ENCODE measurements at regions not wholly inside any gene's neighbourhood (a gene's known extent, or its start where the extent isn't known, plus 50 kb on each side); places are given as distances from the start of the nearest gene placed in this dataset.
"Not testable (repeated sequence)": the region's sequence is repeated elsewhere in the genome, so short reads cannot be mapped to it uniquely, and the experiment has no call there.

- DNase-seq: no peak
Observed at GRCh38 chr6:50993941-50994720, 175.5 kb downstream of the TFAP2B start.

- DNase-seq: no peak
Observed at GRCh38 chr6:50995036-50995435, 176.4 kb downstream of the TFAP2B start.

- no peak for DNase-seq
Observed at GRCh38 chr6:50998905-50999304, 180.2 kb downstream of the TFAP2B start.

GRCh38 chr6:51001399-51001798, 182.7 kb downstream of the TFAP2B start:
- no peak for DNase-seq

DNA sequence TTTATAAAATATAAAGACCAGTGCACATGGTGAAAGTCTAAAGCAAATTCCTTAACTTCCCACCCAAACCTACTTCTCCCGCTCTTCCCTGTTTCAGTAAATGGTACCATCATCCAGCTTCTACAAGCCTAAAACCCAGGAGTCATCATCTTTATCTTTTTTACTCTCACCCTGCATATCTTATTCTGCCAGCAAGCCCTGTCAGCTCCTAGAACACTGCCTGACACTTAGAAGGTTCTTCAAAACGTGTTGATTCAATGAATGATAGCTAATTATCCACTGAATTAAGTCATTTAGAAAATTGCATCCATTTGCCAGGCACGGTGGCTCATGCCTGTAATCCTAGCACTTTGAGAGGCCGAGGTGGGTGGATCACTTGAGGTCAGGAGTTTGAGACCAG, 185.7 kb downstream of the TFAP2B start:
- DNase-seq: no peak

GRCh38 chr6:51005779-51006178, 187.1 kb downstream of the TFAP2B start:
- DNase-seq: no peak

- no peak for DNase-seq
Observed at GRCh38 chr6:51007237-51007636, 188.6 kb downstream of the TFAP2B start.

GRCh38 chr6:51008693-51009092, 190.0 kb downstream of the TFAP2B start:
- not testable (repeated sequence) for DNase-seq

DNA sequence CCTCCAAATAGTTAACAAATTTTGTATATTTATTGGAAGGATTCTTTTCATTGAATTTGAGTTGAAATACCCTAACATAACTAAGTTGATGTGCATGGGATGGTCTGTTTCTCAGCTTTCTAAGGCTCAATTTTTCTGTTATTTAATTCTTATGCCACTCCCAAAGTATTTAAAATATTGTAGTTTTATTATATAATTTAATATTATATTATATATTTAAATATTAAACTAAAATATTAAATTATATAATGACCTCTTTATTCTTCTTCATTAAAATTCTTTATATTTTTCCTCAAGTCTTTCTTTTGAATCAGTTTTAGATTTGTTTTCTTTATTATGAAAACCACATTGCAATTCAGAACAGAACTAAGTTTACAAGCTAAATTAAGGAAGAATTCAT, 194.7 kb downstream of the TFAP2B start:
- DNase-seq: no peak

DNA sequence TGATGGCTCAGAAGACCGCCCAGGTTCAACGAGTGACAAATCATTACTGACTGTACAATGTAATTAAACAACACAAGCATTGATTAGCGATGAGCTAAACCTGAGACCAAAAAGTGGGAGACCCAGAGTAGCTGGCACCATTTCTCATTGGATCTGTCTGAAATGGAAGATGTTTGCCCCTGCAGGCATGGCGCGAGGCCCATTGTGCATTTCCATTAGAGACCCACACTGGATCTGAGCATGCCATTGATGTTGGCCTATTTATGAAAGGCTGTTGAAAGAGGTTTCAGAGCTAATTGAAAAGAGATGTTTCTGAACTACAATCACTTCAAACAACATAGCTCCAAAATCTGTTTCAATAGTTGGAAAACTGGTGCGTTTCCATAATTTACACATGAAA, 196.7 kb downstream of the TFAP2B start:
- DNase-seq: no peak

DNA sequence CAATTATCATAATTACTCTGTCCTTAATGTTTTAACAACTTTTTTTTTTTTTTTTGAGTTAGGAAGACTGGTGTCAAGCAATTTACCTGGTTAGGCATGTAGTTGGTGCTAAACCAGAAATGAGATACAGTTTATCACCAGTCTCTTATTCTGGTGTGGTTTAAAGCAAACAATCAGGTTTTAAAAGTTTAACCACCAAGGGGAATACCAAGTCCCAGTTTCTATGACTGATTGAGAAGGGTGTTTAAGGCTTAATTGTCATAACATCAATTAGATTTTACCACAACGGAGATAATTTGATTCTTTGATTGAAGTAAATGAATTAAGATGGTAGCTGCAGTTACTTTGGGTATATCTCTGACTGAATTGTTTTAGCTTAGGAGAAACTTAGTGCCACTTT, 197.8 kb downstream of the TFAP2B start:
- no peak for DNase-seq

GRCh38 chr6:51019806-51020205, 201.1 kb downstream of the TFAP2B start:
- no peak for DNase-seq

- no peak for DNase-seq
Observed at GRCh38 chr6:51021171-51021570, 202.5 kb downstream of the TFAP2B start.

- DNase-seq: no peak
Observed at GRCh38 chr6:51024126-51024525, 205.5 kb downstream of the TFAP2B start.

- no peak for DNase-seq
Observed at GRCh38 chr6:51025082-51025777, 206.6 kb downstream of the TFAP2B start.

DNA sequence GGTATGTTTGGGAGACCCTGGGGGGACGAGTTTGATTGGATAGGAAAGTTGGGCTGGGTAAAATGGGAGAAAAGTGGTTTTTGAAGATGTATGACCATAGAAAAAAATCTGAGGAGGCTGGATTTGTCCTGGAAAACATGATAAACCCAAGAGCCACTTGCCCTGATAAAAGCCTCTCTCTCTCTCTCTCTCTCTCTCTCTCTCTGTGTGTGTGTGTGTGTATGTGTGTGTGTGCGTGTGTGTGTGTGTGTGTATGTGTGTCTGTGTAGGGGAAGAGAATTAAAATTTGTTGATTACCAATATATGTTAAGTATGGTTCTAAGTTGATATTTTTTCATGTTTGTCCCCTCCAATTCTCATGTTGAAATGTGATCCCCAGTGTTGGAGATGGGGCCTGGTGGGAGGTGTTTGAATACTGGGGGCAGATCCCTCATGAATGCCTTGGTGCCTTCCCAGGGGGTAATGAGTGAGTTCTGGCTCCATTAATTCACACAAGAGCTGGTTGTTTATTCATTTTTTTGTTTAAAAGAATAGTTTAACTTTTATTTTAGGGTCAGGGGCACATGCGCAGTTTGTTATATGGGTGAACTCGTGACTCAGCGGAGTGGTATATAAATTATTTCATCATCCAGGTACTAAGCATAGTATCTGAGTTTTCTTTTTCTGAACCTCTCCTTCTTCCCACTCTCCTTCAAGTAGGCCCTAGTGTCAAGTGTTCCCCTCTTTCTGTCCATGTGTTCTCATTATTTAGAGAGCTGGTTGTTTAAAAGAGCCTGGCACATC, 208.8 kb downstream of the TFAP2B start:
- DNase-seq: no peak

DNA sequence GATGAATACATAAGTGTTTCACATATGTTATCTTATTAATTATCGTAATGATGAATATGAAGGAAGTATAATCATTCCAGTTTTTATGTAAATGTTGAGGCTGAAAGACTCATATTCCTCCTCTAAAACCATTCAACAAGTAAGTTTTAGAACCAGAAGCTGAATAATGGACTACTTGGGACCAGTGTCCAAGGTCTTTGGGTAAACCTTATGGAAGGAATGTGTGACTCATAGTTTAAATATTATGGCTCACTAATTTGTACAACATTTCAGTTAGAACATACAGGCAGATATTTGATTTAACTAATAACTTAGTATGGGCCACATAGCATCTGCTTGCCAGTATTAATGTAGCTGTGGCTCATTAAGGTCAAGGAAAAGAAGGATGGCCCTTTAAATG, 209.6 kb downstream of the TFAP2B start:
- no peak for DNase-seq

DNA sequence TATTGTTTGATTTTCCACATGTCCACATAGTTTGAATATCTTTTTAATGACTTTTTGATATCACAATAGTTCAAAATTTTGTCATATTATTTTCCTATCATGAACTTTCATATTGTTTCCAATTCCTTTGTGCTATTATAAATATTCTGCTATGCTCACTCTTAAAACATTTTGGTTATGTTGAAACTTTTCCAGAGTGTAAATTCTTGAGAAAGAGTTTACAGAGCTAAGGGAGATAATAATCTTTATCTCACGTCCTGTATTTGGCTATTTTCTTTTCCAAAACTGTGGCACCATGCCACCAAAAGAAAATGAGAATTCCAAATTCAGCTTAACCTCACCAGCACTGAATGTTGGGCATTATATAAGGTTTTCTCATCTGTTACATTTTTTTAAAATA, 210.9 kb downstream of the TFAP2B start:
- no peak for DNase-seq

DNA sequence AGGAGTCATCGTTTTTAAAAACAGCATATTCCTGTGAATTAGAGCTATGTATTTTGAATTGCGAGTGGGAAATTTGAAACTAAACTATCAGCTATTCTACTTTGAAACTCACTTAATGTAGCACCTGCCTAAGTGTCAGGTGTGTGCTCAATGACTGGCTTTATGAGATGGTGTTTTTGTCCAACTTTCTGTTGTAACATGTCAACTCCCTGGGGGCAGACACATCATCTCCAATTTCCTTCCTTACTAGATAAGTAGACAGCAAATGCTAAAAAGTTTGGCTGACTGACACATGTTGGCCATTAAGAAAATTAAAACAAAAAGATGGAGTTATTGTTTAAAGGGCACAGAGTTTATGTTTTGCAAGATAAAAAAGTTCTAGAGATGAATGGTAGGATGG, 226.9 kb downstream of the TFAP2B start:
- no peak for DNase-seq

- DNase-seq: no peak
Observed at GRCh38 chr6:51049288-51049982, 230.8 kb downstream of the TFAP2B start.
